K562 (cell line): ENCODE measurements at regions not wholly inside any gene's neighbourhood (a gene's known extent, or its start where the extent isn't known, plus 50 kb on each side); places are given as distances from the start of the nearest gene placed in this dataset.
"Not testable (repeated sequence)": the region's sequence is repeated elsewhere in the genome, so short reads cannot be mapped to it uniquely, and the experiment has no call there.

Experiments used
- ATAC-seq: fragments of 200-7000 bp; cut with Tn5 transposase; 3 replicates; pipeline ENCODE4 v1.9.1; 2020; ENCODE audit warnings: moderate library complexity
- BruUV-seq: library from RNA; stranded (reverse); fragments of 400-500 nt; replicated peaks from 2 replicates; lab custom pipeline; 2021; lab: Mats Ljungman, UMichigan
- CTCF ChIA-PET: fragments of 300-600 bp; formaldehyde crosslinking; extraction: SDS; loops from one replicate; lab custom pipeline; 2021; ENCODE audit warnings: low intra/inter-chr PET ratio; lab: Yijun Ruan, JAX
- POLR2A ChIA-PET: fragments of 300-600, 350-650 bp; sonication (Branson Sonifier 250); formaldehyde crosslinking; extraction: SDS; loops from one replicate; lab custom pipeline; 2021; ENCODE audit warnings: antibody characterized with exemption, inconsistent platforms; lab: Yijun Ruan, JAX
- DNase-seq, 4 experiments: peaks; one replicate each; pipeline versions ENCODE4 v3.0.0 to v3.0.0-alpha.2; 2011 to 2018; ENCODE audit warnings: low spot score in 3 of 4, mixed read lengths in 3 of 4; ENCODE audit errors: extremely low read depth in 1 of 4
- FAIRE-seq: peaks from 2 replicates; lab custom pipeline; 2011; peaks lifted over from hg19 to GRCh38; lab: Jason Lieb, UNC
- H2AFZ ChIP-seq: 2 replicates; pipeline ENCODE4 v1.6.0; 2011; ENCODE audit warnings: low read depth, low read length, control low read depth, inconsistent platforms
- H3K27ac ChIP-seq: fragments of 200-600 bp; 3 replicates; pipeline ENCODE4 v1.8.0; 2011; ENCODE audit warnings: low read depth, mild to moderate bottlenecking, control low read depth, inconsistent platforms, low read length, moderate library complexity, mixed read lengths; ENCODE audit errors: extremely low read depth
- H3K27me3 ChIP-seq, 2 experiments: fragments of 300-600 bp in 1 of 2; 2 replicates in 1 of 2; 3 replicates in 1 of 2; pipeline versions ENCODE4 v1.6.0 to v1.8.0; 2011; ENCODE audit warnings: inconsistent platforms in 2 of 2, low read length in 2 of 2, mild to moderate bottlenecking in 1 of 2, mixed read lengths in 1 of 2, moderate library complexity in 1 of 2; ENCODE audit not compliant: control insufficient read depth in 2 of 2, insufficient read depth in 2 of 2
- H3K36me3 ChIP-seq: fragments of 300-600 bp; 3 replicates; pipeline ENCODE4 v1.8.0; 2011; ENCODE audit warnings: mild to moderate bottlenecking, low read length, inconsistent platforms; ENCODE audit not compliant: control insufficient read depth, insufficient read depth
- H3K4me1 ChIP-seq, 2 experiments: fragments of 200-600 bp in 1 of 2; replicated peaks in 1 of 2; 2 replicates in 1 of 2; 3 replicates in 1 of 2; pipeline versions ENCODE4 v1.5.1 to v1.8.0; 2011; ENCODE audit warnings: inconsistent platforms in 2 of 2, low read length in 2 of 2, mild to moderate bottlenecking in 1 of 2, mixed read lengths in 1 of 2, moderate library complexity in 1 of 2; ENCODE audit not compliant: control insufficient read depth in 2 of 2, insufficient read depth in 2 of 2
- H3K4me2 ChIP-seq: 2 replicates; pipeline ENCODE4 v1.6.1; 2011; ENCODE audit warnings: low read length, control low read depth, inconsistent platforms, mixed read lengths; ENCODE audit not compliant: insufficient read depth
- H3K4me3 ChIP-seq: fragments of 200-600 bp; sonication (generic), shearing (Covaris generic); 2 replicates; pipeline ENCODE4 v1.5.1; 2016; ENCODE audit warnings: control low read depth, inconsistent platforms
- H3K79me2 ChIP-seq: fragments of 200-600 bp; 3 replicates; pipeline ENCODE4 v1.8.0; 2011; ENCODE audit warnings: low read length, inconsistent platforms; ENCODE audit not compliant: control insufficient read depth, insufficient read depth
- H3K9ac ChIP-seq, 2 experiments: 2 replicates each; pipeline versions ENCODE4 v1.6.0 to v1.6.1; 2011; ENCODE audit warnings: low read depth in 2 of 2, low read length in 2 of 2, control low read depth in 1 of 2, inconsistent platforms in 1 of 2, mild to moderate bottlenecking in 1 of 2, mixed read lengths in 1 of 2; ENCODE audit not compliant: insufficient read depth in 1 of 2
- H3K9me1 ChIP-seq: one replicate; pipeline ENCODE4 v1.6.0; 2011; ENCODE audit warnings: inconsistent platforms, mild to moderate bottlenecking, low read length, moderate library complexity; ENCODE audit not compliant: control insufficient read depth, insufficient read depth
- H3K9me3 ChIP-seq: replicated peaks from 2 replicates; pipeline ENCODE4 v1.5.1; 2011; ENCODE audit warnings: low read depth, low read length, inconsistent platforms; ENCODE audit not compliant: control insufficient read depth, insufficient read depth
- H4K20me1 ChIP-seq: replicated peaks from 2 replicates; pipeline ENCODE4 v1.6.1; 2011; ENCODE audit warnings: low read length, inconsistent platforms, mixed read lengths; ENCODE audit not compliant: control insufficient read depth, insufficient read depth
- CTCF ChIP-seq, 3 experiments: IDR thresholded peaks in 2 of 3; conservative IDR thresholded peaks in 1 of 3; 2 replicates each; pipeline ENCODE4 v1.5.1; 2011 to 2012; ENCODE audit warnings: low read length in 3 of 3, mild to moderate bottlenecking in 3 of 3, control low read depth in 2 of 3, improper control_type of control experiment in 1 of 3, inconsistent platforms in 1 of 3, low read depth in 1 of 3, mixed read lengths in 1 of 3, moderate library complexity in 1 of 3; ENCODE audit not compliant: insufficient read depth in 2 of 3
- JUNB ChIP-seq: fragments of 450-650 bp; formaldehyde crosslinking; conservative IDR thresholded peaks from 2 replicates; pipeline ENCODE4 v1.4.0; 2020; ENCODE audit warnings: mild to moderate bottlenecking
- RNF219 ChIP-seq: fragments of 250-450 bp; sonication (Bioruptor Pico); IDR thresholded peaks from 2 replicates; pipeline ENCODE4 v1.5.0; 2022; ENCODE audit warnings: mild to moderate bottlenecking
- SNIP1 ChIP-seq: fragments of 450-650 bp; IDR thresholded peaks from 2 replicates; pipeline ENCODE4 v1.7.1; 2017; ENCODE audit warnings: low read depth, mild to moderate bottlenecking
- WGBS: fragments of 100-300 bp; shearing (Covaris generic); methylation state at CpG from one replicate; pipeline ENCODE4 v1.1.6; 2016; ENCODE audit warnings: low coverage, mixed read lengths; ENCODE audit not compliant: insufficient coverage; ENCODE audit errors: missing lambda C conversion rate; 5-methylcytosine and 5-hydroxymethylcytosine counted together
- in situ Hi-C: fragments of 300-500 bp; cut with MboI; formaldehyde crosslinking; loops from 4 replicates; pipeline ENCODE4 v1.15.0; 2018; ENCODE audit warnings: inconsistent platforms, mixed read lengths
- intact Hi-C: fragments of 100-400 bp; cut with micrococcal nuclease; formaldehyde crosslinking; loops from 2 replicates; pipeline ENCODE4 v1.14.2; 2022
- TF ChIP-seq, protein P1 (sequence below): sonication (generic); formaldehyde crosslinking; IDR thresholded peaks from 2 replicates; pipeline ENCODE4 v1.8.0; 2022; ENCODE audit warnings: mild to moderate bottlenecking, missing genetic modification reagents

DNA sequence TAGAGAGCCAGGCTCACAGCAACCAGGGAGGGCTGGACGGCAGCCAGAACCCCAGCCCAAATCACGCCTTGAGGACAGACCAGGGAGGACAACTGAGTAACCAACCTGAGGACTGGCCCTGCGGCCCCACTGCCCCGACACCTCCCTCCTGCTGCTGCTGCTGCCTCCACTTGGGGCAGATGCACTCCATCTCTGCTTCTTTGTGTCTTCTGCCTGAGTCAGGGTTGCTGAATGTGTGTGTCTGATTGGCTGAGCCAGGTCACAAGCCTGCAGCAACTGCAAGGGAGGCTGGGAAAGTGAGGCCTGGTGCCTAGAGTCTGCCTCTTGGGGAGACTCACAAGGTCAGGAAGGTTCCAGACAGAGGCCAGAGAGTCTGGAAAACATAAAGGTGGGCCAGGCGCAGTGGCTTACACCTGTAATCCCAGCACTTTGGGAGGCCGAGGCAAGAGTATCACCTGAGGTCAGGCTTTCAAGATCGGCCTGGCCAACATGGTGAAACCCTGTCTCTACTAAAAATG is 83.4 kb downstream of the ZFP36L2 start (continued):
- TF ChIP-seq RNF219 (CRISPR knock-in tag) (no peak), JUNB (CRISPR knock-in tag) (no peak), SNIP1 (no peak), CTCF (IDR thresholded peaks at IDR 0.05 in 2 of 3, conservative IDR thresholded peaks at IDR 0.05 in 1 of 3; ENCODE audit: insufficient read depth in 2 of 3, low read depth in 1 of 3, low read length in 3 of 3) (peak; percentile 55 to 67 (median 60))
- TF ChIP-seq, protein P1, sequence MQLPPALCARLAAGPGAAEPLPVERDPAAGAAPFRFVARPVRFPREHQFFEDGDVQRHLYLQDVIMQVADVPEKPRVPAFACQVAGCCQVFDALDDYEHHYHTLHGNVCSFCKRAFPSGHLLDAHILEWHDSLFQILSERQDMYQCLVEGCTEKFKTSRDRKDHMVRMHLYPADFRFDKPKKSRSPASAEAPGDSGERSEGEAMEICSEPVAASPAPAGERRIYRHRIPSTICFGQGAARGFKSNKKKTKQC (CRISPR knock-in tag) = no peak

- H2AFZ ChIP-seq, H3K4me3 ChIP-seq, BruUV-seq, DNase-seq, CTCF ChIA-PET, H3K27ac ChIP-seq, H4K20me1 ChIP-seq, H3K4me1 ChIP-seq, H3K9me3 ChIP-seq, H3K27me3 ChIP-seq, H3K4me2 ChIP-seq, H3K9me1 ChIP-seq, FAIRE-seq, POLR2A ChIA-PET, H3K9ac ChIP-seq, intact Hi-C loops, H3K36me3 ChIP-seq, ATAC-seq, H3K79me2 ChIP-seq: not testable (repeated sequence)
- WGBS = 73% methylated on average over 7 of the region's 7 CpGs
- in situ Hi-C loops = loop anchor here (25.0 kb wide), 1 partner anchor 304 kb away; no protein-coding TSS in a partner anchor
Measured at GRCh38 chr2:43141636-43142151, 84.7 kb downstream of the ZFP36L2 start.
